NCI-H1048 (cell line): ENCODE measurements at regions not wholly inside any gene's neighbourhood (a gene's known extent, or its start where the extent isn't known, plus 50 kb on each side); places are given as distances from the start of the nearest gene placed in this dataset.

ENCODE experiments used
- DNase-seq: peaks from one replicate; lab custom pipeline; 2025; lab: John Stamatoyannopoulos, UW

GRCh38 chr1:56069824-56070223 lies 509.5 kb downstream of the PLPP3 start:
- DNase-seq = no peak

DNA sequence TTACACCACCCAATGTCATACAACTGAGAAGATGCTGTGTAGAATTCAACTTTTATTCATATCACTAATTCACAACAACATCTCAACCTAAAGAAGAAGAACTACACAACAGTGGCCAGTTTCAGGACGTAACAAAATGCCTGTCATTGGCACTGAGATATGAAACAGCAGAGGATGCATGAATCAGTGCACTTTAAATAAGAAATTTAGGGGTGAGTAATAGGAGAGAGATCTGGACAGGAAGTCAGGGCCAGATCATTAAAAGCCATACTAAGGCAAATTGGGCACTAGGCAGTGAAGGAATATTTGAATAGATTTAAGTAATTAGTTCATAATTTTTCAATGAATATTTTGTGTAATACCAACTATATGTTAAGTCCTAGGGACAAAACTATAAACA lies 510.5 kb downstream of the PLPP3 start:
- no peak for DNase-seq

DNA sequence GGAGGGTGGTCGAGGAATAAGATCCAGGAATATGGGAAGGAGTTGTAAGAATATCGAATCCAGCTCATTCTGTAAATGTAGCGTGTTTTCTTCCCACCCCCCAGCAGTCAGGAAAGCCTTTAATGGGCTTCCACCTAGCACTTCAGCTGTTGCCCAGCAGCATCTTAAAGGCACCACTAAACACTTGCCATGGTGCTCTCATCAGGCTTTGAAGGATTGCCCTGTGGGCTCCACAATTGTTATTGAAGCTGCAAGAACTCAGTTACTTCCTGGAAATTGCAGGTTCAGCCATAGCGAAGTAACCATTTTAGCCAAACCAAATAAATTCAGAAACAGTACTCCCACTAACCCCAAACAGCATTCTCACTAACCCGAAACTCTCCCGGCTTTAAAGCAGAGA lies 511.2 kb downstream of the PLPP3 start:
- no peak for DNase-seq

- DNase-seq = no peak
These were observed 513.6 kb downstream of the PLPP3 start for GRCh38 chr1:56065729-56066128.

DNA sequence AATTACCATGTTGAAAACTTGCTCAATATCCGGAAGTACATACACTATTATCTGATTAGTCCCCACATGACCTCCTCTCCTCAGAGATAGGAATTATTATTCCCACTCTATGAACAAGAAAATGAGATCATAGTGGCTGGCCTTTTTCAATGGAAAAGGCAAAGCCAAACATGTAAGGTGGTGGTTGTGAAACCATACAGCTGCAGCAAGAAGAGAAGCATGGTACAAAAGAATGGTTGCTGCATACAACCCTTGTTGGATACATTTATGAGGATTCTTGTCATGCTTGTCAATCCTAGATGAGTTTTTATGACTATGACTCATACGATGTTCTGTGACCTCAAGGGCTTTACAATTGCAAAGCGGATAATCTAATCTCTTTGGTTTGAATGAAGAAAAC lies 514.7 kb downstream of the PLPP3 start:
- no peak for DNase-seq

GRCh38 chr1:56063461-56063860 lies 515.9 kb downstream of the PLPP3 start:
- DNase-seq = no peak

DNA sequence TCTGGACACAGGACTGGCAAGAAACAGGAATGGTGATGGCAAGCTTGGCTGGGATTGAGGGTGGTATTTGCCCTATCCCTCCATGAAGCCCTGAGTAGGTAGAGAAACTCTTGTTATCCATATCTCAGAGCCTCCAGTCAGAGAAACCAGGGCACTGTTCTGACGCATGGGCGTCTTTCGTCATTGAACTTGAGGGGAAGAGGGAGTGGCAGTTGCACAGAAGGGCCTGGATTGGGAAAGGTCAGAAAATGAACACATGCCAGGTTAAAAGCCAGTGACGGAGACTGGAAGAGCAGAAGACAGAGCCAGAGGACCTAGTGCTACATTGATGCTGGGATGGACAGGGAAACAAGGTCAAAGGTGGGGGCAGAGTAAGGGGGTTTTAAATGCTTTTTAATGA lies 516.7 kb downstream of the PLPP3 start:
- DNase-seq = no peak

DNA sequence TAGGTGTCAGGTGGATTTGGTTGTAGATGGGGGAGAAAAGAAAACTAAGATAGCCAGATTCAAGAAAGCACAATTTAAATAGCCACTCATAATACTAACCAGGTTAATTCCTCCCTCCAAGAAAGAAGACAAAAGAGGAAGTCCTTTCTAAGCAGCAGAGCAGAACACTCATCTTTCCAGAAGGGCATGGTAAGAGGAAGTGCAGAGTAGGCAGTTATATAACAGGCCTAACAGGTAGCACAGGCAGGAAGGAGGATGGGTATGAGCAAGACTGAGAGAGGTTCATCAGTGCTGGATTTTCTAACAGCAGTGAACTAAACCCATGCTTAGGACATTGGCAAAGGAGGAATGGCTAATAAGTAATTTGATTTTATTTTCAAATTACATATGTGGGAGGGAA lies 517.5 kb downstream of the PLPP3 start:
- DNase-seq = no peak

- DNase-seq = no peak
These were observed 518.5 kb downstream of the PLPP3 start for GRCh38 chr1:56060906-56061305.

DNA sequence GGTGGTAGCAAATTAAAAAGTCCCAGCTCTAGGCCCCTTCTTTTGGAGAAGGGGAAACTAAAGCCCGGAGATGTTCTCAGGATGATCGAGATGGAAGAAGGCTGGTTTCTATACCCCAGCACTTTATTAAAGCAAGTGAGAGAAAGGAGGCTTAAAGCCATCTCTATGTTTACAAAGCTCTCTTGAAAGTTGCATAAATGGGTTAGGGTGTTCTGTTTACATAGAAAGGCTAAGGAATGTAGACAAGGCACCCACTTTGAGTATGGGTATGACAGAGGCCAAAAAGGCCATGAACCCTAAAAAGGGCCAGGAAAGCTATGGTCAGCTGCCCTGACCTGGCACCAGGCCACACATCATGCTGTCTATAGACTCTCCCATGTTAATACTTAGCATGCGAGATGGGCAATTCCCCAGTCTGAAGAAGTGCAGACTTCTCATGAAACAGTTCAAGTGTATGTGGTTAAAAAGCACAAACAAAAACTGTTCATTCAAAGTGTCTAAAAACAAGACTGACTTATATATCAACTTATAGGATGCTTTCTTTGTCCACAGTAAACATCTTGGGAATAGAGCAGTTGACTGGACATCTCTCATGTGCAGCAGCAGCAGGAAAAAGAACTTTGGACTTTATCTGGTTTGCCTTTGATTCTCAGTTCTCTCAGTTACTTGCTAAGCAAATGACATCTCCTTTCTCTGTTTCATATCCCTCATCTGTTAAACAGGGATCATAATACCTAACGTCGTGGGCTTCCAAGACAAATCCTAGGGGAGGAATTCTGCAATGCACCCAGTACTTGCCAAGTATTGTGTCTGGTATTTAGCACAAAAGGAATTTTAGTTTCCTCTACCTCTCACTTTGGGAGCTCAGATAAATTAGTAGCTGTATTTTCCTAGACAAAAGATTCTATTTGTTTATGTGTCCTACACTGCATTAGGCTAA lies 521.6 kb downstream of the PLPP3 start:
- DNase-seq = no peak

DNA sequence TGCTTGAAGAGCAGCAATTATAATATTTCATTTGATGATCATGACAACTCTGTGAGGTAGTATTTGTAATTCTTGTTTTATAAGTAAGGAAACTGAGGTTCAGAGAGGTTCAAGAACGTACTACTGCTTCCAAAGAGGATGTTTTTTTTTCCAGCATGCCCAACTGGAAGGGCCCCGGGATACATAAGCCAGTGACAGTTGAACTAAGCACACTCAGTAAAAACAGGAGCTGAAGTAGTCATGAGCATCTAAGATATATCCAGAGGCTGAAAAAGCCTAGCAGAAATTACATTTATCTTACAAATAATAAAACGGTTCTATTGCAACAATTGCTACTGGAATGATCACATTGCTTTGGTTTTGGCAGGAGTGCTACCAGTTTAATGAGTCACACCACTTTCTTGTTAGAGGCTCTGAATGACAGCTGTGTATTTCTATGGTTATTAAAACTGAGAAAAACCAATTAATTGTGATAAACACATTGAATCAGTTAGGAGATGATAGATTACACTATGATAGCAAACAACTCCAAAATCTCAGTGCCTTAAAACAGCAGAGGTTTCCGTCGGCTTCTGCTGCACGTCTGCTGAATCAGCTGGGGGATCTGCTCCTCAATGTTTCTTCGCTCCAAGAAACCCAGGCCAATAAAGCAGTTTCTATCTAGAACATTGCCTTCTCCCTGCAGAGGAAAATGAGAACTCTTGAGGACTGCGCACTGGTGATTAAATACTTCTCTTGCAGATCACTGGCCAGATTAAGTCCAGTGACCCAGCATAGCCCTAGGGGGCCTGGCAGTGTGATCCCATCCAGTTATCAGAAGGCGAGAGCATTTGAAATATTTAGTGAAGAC lies 522.7 kb downstream of the PLPP3 start:
- DNase-seq = no peak

- no peak for DNase-seq
These were observed 524.4 kb downstream of the PLPP3 start for GRCh38 chr1:56054959-56055358.

GRCh38 chr1:56052041-56052440 lies 527.3 kb downstream of the PLPP3 start:
- no peak for DNase-seq

DNA sequence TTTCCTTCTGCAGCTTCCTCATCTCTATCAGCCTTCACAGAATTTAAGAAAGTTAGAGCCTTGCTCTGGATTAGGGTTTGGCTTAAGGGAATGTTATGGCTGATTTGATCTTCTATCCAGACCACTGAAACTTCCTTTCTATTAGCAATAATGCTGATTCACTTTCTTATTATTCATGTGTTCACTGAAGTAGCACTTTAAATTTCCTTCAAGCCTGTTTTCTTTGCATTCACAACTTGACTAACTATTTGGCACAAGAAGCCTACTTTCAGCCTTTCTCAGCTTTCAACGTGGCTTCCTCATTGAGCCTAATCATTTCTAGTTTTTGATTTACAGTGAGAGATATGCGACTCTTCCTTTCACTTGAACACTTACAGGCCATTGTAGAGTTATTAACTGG lies 528.5 kb downstream of the PLPP3 start:
- no peak for DNase-seq

GRCh38 chr1:56045477-56045876 lies 533.9 kb downstream of the PLPP3 start:
- no peak for DNase-seq

- no peak for DNase-seq
These were observed 534.3 kb downstream of the PLPP3 start for GRCh38 chr1:56045062-56045461.

- DNase-seq = no peak
These were observed 542.9 kb downstream of the PLPP3 start for GRCh38 chr1:56036479-56036878.

DNA sequence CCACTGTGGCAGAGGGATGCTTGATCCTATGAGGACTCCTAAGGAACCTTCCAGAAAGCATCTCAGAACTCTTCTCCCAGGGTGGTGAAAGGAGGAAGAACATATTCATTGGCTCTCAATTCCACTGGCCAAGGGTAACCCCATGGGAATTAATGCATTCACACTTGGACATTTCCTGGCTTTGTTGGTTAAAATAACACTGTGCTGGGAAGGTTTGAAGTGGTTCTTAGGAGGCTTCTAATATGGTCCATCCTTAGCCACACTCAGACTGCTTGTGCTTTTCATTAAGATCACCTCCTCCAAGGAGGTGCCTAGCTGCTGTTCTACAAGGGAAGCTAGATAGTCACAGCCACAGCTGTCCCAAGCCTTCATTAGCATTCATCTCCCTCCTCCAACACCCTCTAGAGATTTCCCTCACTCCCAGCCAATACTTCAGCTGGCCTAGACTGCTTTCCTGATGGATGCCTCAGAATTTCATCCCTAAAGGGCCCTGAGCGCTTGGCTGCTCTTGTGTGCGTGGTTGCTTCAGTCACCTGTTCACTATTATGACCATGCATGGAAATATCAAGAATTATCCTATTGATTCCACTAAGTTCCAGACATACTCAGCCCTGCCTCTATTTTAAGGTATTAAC lies 544.4 kb downstream of the PLPP3 start:
- DNase-seq = no peak

- no peak for DNase-seq
These were observed 545.1 kb downstream of the PLPP3 start for GRCh38 chr1:56034222-56034621.

DNA sequence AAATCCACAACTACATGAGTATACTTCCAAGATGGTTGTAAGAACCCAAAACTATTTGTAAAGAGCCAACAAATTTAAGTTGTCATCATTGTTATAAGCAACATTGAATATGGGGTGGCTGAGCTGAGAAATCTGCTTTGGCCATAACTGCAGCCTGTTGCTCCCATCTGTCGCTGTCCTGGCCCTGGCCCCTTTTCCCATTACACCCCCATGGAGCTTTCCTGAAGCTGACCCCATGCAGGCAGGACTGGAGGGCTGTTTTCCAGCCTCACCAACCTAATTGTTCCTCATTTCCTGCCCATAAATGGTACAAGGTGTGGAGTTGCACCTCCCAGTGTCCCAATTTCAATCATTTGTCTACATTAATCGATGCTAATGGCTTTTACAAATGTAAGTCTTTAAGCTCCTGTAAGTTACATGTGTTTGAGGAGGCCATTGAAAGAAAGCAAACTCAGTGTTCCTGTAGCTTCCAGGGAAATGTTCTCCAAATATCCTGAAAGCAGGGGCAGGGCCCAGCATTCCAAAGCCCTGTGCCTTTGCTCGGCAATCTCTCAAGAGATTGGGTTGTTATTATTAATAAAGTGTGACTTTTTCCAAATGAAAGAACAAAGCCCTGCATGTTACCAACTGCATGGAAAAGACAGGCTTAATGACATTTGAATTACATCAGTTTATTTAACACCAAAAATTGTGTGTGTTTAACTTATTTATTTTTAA lies 545.9 kb downstream of the PLPP3 start:
- DNase-seq = no peak

DNA sequence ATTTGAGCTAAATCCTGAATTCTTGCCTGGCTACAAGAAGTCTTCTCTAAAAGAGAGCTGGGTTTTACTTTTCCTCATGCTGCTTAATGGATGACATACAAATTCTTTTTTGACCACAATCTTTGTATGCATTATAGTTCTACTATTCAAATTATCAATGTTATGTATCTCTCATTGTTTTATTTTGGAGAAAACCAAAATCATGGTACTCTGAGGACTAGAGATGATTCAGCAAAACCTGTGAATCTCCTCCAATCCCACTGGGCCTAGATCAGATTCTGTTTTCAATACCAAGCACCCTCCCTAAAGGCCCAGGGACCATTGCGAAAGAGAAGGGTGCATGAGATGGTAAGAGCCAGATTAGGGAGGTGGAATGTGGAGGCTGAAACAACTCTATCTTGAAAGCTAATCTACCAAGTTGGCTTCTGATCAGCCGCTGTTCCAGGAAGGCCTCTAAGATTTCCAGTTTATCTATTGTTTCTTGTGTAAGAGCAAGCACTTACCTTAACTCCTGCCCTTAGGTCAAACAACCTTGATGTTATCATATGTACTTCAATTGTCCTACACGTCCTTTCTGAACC lies 547.2 kb downstream of the PLPP3 start:
- no peak for DNase-seq

DNA sequence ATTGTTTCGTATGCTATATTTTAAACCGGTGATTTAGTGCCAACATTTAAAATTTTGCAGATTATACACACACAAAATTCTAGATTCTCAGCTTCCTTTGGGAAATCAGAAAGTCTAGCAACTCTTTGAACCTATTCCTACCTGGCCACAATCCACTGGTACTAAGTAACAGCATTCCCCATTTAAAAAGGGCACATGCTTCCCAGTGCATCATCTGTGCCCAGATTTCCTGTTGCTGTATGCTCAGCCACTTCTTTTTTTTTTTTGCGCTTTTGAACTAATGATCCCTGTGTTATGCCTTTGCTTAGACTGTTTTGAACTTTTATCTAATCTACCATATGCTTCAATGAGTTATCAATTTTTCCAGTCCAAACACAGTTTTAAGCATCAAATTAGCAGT lies 548.4 kb downstream of the PLPP3 start:
- no peak for DNase-seq
